GM10266 (cell line): ENCODE measurements at regions not wholly inside any gene's neighbourhood (a gene's known extent, or its start where the extent isn't known, plus 50 kb on each side); places are given as distances from the start of the nearest gene placed in this dataset.

Source experiments
- DNase-seq: peaks from one replicate; pipeline ENCODE4 v3.0.0; 2012; ENCODE audit errors: extremely low spot score
- TF ChIP-seq, protein P1 (sequence below): IDR thresholded peaks from 2 replicates; pipeline ENCODE4 v1.5.1; 2012; ENCODE audit warnings: mild to moderate bottlenecking, low read depth; ENCODE audit not compliant: control insufficient read depth, insufficient read depth; ENCODE audit errors: missing control alignments

DNA sequence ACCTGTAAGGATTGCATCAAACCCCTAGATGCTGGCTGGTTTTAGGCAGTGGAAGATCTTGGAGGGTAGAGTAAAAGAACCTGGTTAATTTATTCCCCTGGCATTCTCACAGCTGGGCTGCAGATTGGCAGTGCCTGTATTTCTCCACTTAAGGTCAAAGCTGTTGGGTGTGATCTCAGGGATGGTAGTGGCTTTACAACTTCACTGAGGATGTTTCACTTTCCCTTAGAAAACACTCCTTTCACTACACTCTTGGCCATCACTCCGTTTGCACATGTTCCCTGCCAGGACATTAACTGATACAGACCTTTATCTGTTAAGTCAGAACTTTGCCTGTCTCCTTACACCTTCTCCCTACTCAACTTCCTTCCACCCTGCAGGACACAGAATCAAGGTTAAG lies 779.1 kb upstream of the SEMA6D start:
- TF ChIP-seq, protein P1, sequence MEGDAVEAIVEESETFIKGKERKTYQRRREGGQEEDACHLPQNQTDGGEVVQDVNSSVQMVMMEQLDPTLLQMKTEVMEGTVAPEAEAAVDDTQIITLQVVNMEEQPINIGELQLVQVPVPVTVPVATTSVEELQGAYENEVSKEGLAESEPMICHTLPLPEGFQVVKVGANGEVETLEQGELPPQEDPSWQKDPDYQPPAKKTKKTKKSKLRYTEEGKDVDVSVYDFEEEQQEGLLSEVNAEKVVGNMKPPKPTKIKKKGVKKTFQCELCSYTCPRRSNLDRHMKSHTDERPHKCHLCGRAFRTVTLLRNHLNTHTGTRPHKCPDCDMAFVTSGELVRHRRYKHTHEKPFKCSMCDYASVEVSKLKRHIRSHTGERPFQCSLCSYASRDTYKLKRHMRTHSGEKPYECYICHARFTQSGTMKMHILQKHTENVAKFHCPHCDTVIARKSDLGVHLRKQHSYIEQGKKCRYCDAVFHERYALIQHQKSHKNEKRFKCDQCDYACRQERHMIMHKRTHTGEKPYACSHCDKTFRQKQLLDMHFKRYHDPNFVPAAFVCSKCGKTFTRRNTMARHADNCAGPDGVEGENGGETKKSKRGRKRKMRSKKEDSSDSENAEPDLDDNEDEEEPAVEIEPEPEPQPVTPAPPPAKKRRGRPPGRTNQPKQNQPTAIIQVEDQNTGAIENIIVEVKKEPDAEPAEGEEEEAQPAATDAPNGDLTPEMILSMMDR: no peak
- no peak for DNase-seq

DNA sequence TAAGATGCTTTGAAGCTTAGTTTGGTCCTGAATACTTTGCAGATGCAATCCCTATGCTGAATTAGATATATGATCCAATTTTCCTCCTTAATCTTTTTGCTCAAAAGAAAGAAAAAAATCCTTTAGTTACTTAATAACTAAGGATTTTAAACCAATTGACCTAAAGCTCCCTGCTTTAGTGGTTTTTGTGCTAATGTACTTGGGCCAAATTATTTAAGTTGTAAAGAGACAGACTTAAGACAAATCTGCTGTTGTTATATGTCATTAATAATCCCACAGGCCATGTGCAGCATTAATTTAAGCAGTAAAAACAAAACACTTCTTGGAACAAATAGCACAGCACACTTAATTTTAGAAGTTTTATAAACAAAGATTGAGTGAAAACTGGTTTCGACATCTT lies 776.1 kb upstream of the SEMA6D start:
- TF ChIP-seq, protein P1: no peak
- DNase-seq: no peak

- TF ChIP-seq, protein P1: no peak
- DNase-seq: no peak
Measured at GRCh38 chr15:46946953-46947352, 770.4 kb upstream of the SEMA6D start.

- no peak for DNase-seq
- TF ChIP-seq, protein P1: no peak
Measured at GRCh38 chr15:46955576-46955975, 761.7 kb upstream of the SEMA6D start.

GRCh38 chr15:46956456-46956855 lies 760.8 kb upstream of the SEMA6D start:
- DNase-seq: no peak
- TF ChIP-seq, protein P1: no peak

DNA sequence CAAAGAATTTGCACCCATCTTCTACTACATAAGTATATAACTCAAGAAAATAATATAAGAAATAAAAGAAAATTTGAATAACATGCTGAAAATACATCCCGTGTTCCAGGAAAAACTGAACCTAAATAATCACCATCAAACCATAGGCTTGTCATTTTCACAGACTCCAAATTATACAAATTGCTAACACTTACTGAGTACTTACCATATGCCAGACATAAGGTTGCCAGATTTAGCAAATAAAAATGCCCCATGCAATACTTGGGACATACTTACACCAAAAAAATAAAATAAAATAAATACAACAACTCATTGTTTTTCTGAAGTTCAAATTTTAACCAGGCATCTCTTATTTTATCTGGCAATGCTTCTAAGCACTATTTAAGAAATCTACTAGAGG lies 760.4 kb upstream of the SEMA6D start:
- no peak for DNase-seq
- TF ChIP-seq, protein P1: no peak

DNA sequence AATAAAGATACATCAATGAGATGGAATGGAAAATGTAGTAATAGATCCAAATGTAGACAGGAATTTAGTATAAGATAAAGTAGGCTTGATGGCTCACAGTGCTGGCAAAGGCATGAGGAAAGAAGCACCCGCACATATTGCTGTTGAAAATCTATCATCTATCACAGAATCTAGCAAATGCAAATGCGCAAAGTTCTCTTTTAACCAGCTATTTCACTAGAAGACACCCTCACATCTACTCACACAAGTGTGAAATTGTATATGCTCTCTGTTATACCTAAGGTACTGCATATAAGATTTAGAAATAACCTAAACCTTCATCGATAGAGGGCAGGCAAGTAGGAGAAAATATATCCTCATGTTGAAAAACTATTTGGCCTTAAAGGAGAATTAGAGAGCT lies 756.7 kb upstream of the SEMA6D start:
- no peak for DNase-seq
- TF ChIP-seq, protein P1: no peak
